ENCODE measurements at regions not wholly inside any gene's neighbourhood (a gene's known extent, or its start where the extent isn't known, plus 50 kb on each side); places are given as distances from the start of the nearest gene placed in this dataset.
A peak's percentile ranks its signal among the peaks of the same experiment; 100 is the strongest.
"Not testable (repeated sequence)": the region's sequence is repeated elsewhere in the genome, so short reads cannot be mapped to it uniquely, and the experiment has no call there.

DNA sequence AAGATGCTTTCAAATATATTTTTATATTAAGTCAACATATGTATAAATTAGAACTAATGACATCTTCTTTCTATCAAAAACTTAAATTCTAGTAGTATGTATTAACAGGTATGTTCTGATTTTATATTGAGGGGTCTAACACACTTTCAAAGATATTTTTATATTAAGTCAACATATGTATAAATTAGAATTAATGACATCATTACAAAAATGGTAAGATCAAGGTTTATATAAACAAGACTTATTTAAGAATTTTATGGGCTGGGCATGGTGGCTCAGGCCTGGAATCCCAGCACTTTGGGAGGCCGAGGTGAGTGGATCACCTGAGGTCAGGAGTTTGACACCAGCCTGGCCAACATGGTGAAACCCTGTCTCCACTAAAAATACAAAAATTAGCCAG, 194.6 kb upstream of the CXCR4 start:
- not testable (repeated sequence) for H3K36me3 ChIP-seq (ENCODE audit: control insufficient read depth in 3 of 3, insufficient read depth in 2 of 3, low read depth in 1 of 3, low read length in 3 of 3); H3K9me3 ChIP-seq (ENCODE audit: control insufficient read depth in 2 of 2, insufficient read depth in 1 of 2, low read depth in 1 of 2, low read length in 1 of 2); H3K4me3 ChIP-seq (ENCODE audit: low read depth in 1 of 3, low read length in 3 of 3); FAIRE-seq; H3K4me1 ChIP-seq (ENCODE audit: control insufficient read depth in 3 of 3, insufficient read depth in 2 of 3, low read depth in 1 of 3, low read length in 2 of 3); DNase-seq; H3K27me3 ChIP-seq (ENCODE audit: control insufficient read depth in 3 of 3, insufficient read depth in 3 of 3, low read length in 3 of 3); H3K27ac ChIP-seq (ENCODE audit: low read depth in 1 of 3, low read length in 2 of 3)
- WGBS, 3 donors: 76 to 94% (median 89%) methylated on average over 1 of the region's 1 CpG

DNA sequence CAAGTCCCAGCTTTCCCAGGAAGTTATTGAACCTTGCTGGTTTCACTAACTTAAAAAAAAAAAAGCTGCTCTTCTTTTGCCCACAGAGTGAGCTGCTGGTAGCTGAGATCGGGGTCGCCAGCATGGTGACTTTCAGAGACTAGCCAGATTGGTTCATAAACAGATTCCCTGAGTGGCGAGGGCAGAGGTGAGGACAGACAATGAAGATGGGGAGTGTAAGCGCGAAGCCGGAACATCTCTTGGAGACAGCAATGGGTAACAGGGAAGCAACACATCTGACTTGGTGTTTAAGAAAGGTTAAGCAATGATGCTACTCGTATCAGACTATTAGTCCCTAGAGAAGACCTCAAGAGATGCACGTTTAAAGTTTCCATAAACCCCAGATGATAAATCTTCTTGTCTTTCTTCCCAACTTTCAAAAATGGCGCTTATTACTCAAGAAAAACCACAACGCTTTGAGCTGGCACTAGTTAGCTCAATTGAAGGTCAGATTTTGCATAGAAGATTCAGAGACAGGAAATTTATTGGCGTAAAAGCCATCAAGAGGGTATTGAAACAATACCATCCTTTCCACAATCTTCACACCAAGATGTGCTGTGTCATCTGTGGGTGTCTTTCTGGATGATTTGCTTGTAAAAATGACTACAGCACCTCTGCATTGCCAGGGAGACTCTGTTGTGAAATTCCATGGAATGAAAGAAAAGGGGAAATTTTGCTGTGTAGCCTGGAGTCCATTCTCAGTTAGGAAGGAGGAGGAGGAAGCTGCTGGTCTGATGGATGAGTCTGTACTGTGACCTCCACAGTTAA, 193.1 kb upstream of the CXCR4 start:
- Histone ChIP-seq H3K36me3 (ENCODE audit: control insufficient read depth in 3 of 3, insufficient read depth in 2 of 3, low read depth in 1 of 3, low read length in 3 of 3) (no peaks in the 10 kb centered on the region), H3K4me1 (ENCODE audit: control insufficient read depth in 3 of 3, insufficient read depth in 2 of 3, low read depth in 1 of 3, low read length in 2 of 3) (no peaks in the 10 kb centered on the region), H3K27me3 (ENCODE audit: control insufficient read depth in 3 of 3, insufficient read depth in 3 of 3, low read length in 3 of 3) (no peaks in the 10 kb centered on the region), H3K4me3 (ENCODE audit: low read depth in 1 of 3, low read length in 3 of 3) (no peak overlapping the region), H3K27ac (ENCODE audit: low read depth in 1 of 3, low read length in 2 of 3) (no peak overlapping the region), H3K9me3 (ENCODE audit: control insufficient read depth in 2 of 2, insufficient read depth in 1 of 2, low read depth in 1 of 2, low read length in 1 of 2) (no peaks in the 10 kb centered on the region)
- DNase-seq: no peak
- no peak for FAIRE-seq
- WGBS, 3 donors: 79 to 87% (median 80%) methylated on average over 11 of the region's 11 CpGs

DNA sequence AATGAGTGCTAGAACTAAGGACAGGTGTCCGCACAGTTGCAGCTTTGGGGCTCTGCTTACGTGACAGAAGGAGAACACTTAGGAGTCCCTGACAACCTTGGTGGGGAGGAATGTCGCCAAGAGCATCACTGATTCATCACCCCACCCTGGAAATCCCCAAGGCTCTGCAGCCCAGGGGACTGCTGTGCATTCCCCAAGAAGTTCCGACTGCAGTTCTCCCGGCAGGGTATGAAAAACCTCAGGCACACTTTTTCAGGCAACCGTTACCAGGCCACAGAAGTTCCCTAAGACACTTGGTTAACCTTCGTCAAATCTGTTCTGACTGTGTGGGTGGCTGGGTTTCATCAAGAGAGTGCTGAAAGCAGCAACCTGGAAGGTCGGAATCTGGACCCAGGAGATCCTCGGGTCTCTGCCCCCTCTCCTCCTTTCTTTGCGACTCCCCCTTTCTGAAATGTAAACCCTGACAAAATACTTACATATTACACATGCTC, 192.1 kb upstream of the CXCR4 start:
- Histone ChIP-seq H3K27ac (ENCODE audit: low read depth in 1 of 3, low read length in 2 of 3) (no peak overlapping the region), H3K4me3 (ENCODE audit: low read depth in 1 of 3, low read length in 3 of 3) (no peak overlapping the region), H3K9me3 (ENCODE audit: control insufficient read depth in 2 of 2, insufficient read depth in 1 of 2, low read depth in 1 of 2, low read length in 1 of 2) (no peaks in the 10 kb centered on the region), H3K27me3 (ENCODE audit: control insufficient read depth in 3 of 3, insufficient read depth in 3 of 3, low read length in 3 of 3) (no peaks in the 10 kb centered on the region), H3K36me3 (ENCODE audit: control insufficient read depth in 3 of 3, insufficient read depth in 2 of 3, low read depth in 1 of 3, low read length in 3 of 3) (no peaks in the 10 kb centered on the region), H3K4me1 (ENCODE audit: control insufficient read depth in 3 of 3, insufficient read depth in 2 of 3, low read depth in 1 of 3, low read length in 2 of 3) (no peaks in the 10 kb centered on the region)
- WGBS, 3 donors: 72 to 85% (median 74%) methylated on average over 10 of the region's 10 CpGs
- FAIRE-seq (no peak), DNase-seq (no peak)

DNA sequence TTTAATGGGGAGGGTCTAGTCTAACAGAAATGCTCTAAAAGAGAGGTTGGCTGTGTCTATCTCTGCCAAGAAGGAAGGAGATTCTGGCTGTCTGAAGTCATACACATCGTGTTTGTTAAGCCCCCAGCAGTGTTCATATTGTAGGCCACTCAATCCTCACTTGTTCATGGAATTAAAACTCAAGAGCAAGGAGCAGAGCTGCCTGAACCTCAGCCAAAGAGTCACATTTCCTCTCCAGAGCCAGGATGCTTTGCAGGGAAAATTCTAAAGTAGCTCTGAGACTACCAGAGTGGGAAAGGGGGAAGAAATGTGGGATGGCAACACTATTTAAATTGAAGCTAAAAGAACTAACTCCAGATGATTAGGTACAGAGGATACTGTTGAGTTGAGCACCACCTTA, 190.7 kb upstream of the CXCR4 start:
- WGBS, 3 donors: 46 to 74% (median 72%) methylated on average over 1 of the region's 1 CpG
- Histone ChIP-seq H3K36me3 (ENCODE audit: control insufficient read depth in 3 of 3, insufficient read depth in 2 of 3, low read depth in 1 of 3, low read length in 3 of 3) (no peaks in the 10 kb centered on the region), H3K27ac (ENCODE audit: low read depth in 1 of 3, low read length in 2 of 3) (no peak overlapping the region), H3K4me1 (ENCODE audit: control insufficient read depth in 3 of 3, insufficient read depth in 2 of 3, low read depth in 1 of 3, low read length in 2 of 3) (no peaks in the 10 kb centered on the region), H3K4me3 (ENCODE audit: low read depth in 1 of 3, low read length in 3 of 3) (no peak overlapping the region), H3K27me3 (ENCODE audit: control insufficient read depth in 3 of 3, insufficient read depth in 3 of 3, low read length in 3 of 3) (no peaks in the 10 kb centered on the region), H3K9me3 (ENCODE audit: control insufficient read depth in 2 of 2, insufficient read depth in 1 of 2, low read depth in 1 of 2, low read length in 1 of 2) (no peaks in the 10 kb centered on the region)
- FAIRE-seq (no peak), DNase-seq (no peak)

DNA sequence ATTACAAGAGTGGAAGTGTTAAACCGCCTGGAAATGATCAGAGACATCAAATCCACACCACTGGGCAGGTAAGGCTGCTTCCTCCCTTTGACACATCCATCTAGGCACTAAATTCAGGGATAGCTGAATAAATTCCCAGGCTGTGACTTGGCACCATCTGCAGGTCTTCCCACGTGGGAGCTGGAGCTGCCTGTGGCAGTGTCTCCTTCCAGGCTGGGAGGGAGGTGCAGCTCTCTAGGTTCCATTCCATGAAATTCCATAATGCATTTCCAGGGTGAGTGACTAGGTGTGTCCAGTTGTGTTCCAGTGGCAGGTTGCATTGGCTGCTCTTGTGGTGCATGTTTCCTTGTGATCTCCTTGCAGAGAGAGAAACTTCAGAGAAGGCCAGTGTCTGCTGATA, 188.9 kb upstream of the CXCR4 start:
- H3K27me3 ChIP-seq (ENCODE audit: control insufficient read depth in 3 of 3, insufficient read depth in 3 of 3, low read length in 3 of 3): no peaks in the 10 kb centered on the region
- WGBS, 3 donors: 46 to 79% (median 74%) methylated on average over 2 of the region's 2 CpGs
- no peaks in the 10 kb centered on the region for H3K9me3 ChIP-seq (ENCODE audit: control insufficient read depth in 2 of 2, insufficient read depth in 1 of 2, low read depth in 1 of 2, low read length in 1 of 2)
- DNase-seq (no peak), FAIRE-seq (no peak)
- H3K36me3 ChIP-seq (ENCODE audit: control insufficient read depth in 3 of 3, insufficient read depth in 2 of 3, low read depth in 1 of 3, low read length in 3 of 3): no peaks in the 10 kb centered on the region
- no peaks in the 10 kb centered on the region for H3K4me1 ChIP-seq (ENCODE audit: control insufficient read depth in 3 of 3, insufficient read depth in 2 of 3, low read depth in 1 of 3, low read length in 2 of 3)
- H3K27ac ChIP-seq (ENCODE audit: low read depth in 1 of 3, low read length in 2 of 3): no peak overlapping the region
- H3K4me3 ChIP-seq (ENCODE audit: low read depth in 1 of 3, low read length in 3 of 3): no peak overlapping the region

DNA sequence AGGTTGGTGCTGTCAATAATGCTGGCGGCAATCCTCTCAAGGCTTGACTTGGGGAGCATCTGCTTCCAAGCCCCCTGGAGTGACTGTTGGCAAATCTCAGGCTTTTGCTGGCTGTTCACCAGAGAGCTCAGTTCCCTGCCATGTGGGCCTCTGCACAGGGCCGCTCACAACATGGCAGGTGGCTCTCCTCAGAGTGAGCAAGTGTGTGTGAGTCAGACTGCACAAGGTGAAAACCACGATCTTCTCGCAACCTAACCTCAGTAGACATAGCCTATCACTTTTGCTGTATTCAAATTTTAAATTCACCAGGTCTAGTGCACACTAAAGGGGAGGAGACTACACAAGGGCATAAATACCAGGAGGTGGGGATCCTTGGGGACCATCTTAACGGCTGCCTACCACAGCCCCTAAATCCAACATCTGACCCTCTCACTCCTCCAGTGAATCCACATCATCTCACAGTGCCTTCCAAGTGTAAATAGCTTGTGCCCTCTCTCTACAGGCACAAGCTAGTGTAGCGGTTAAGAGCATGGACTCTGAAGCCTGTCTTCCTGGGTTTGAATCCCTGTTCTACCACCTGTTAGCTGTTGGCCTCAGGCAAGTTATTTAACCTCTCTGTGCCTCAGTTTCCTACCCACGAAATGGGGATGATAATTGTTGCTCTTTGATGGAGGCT, 187.7 kb upstream of the CXCR4 start:
- H3K27me3 ChIP-seq (ENCODE audit: control insufficient read depth in 3 of 3, insufficient read depth in 3 of 3, low read length in 3 of 3): no peaks in the 10 kb centered on the region
- no peaks in the 10 kb centered on the region for H3K36me3 ChIP-seq (ENCODE audit: control insufficient read depth in 3 of 3, insufficient read depth in 2 of 3, low read depth in 1 of 3, low read length in 3 of 3)
- WGBS, 3 donors: 64 to 77% (median 70%) methylated on average over 7 of the region's 7 CpGs
- DNase-seq: peak in 1 of 2 donors; percentile 20
- no peak overlapping the region for H3K4me3 ChIP-seq (ENCODE audit: low read depth in 1 of 3, low read length in 3 of 3)
- H3K9me3 ChIP-seq (ENCODE audit: control insufficient read depth in 2 of 2, insufficient read depth in 1 of 2, low read depth in 1 of 2, low read length in 1 of 2): no peaks in the 10 kb centered on the region
- no peak overlapping the region for H3K27ac ChIP-seq (ENCODE audit: low read depth in 1 of 3, low read length in 2 of 3)
- H3K4me1 ChIP-seq (ENCODE audit: control insufficient read depth in 3 of 3, insufficient read depth in 2 of 3, low read depth in 1 of 3, low read length in 2 of 3): no peaks in the 10 kb centered on the region
- FAIRE-seq: no peak

DNA sequence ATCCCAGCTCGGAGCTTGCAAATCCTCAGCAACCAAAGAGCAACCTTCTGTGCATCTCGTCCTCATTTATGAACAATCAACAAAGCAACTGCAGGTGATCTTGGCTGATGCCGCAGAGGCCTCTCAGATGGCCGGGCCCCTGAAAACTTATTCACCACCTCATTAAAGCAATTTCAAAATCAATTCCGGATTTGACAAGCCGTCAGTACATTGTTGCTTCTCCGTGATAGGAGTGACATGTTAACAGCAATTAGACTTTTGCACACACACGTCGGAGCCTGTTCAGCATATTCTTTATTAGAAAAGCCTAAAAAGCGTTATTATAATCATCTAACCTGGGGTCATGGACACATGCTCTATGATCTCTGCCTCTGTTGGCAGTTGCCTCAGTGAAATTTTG, 183.1 kb upstream of the CXCR4 start:
- Histone ChIP-seq H3K27me3 (ENCODE audit: control insufficient read depth in 3 of 3, insufficient read depth in 3 of 3, low read length in 3 of 3) (no peaks in the 10 kb centered on the region), H3K4me1 (ENCODE audit: control insufficient read depth in 3 of 3, insufficient read depth in 2 of 3, low read depth in 1 of 3, low read length in 2 of 3) (no peaks in the 10 kb centered on the region), H3K27ac (ENCODE audit: low read depth in 1 of 3, low read length in 2 of 3) (no peak overlapping the region), H3K4me3 (ENCODE audit: low read depth in 1 of 3, low read length in 3 of 3) (no peak overlapping the region), H3K9me3 (ENCODE audit: control insufficient read depth in 2 of 2, insufficient read depth in 1 of 2, low read depth in 1 of 2, low read length in 1 of 2) (no peaks in the 10 kb centered on the region), H3K36me3 (ENCODE audit: control insufficient read depth in 3 of 3, insufficient read depth in 2 of 3, low read depth in 1 of 3, low read length in 3 of 3) (no peaks in the 10 kb centered on the region)
- WGBS, 3 donors: 64 to 84% (median 76%) methylated on average over 10 of the region's 10 CpGs
- DNase-seq: no peak
- FAIRE-seq: no peak

DNA sequence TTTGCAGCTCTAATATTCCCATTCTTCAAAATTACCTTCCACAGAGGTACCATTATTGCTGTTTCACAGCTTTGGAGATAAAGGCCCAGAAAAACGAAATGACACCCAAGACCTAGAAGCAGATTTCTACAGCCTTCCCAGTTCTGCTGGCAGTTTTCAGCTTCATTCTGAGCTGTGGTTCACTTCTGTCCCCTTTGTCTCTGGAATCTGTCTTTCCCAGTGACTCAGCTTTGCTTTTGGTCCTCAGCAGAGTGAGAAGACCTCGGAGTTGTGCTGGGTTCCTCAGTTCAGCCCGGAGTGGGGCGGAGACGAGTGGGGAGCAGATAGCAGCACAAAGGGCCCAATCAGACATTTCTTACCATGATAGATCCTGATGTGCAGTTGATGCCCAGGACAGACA, 180.7 kb upstream of the CXCR4 start:
- no peaks in the 10 kb centered on the region for H3K9me3 ChIP-seq (ENCODE audit: control insufficient read depth in 2 of 2, insufficient read depth in 1 of 2, low read depth in 1 of 2, low read length in 1 of 2)
- 75 to 85% (median 80%) methylated on average over 5 of the region's 5 CpGs for WGBS, 3 donors
- no peak overlapping the region for H3K4me3 ChIP-seq (ENCODE audit: low read depth in 1 of 3, low read length in 3 of 3)
- FAIRE-seq (no peak), DNase-seq (no peak)
- H3K4me1 ChIP-seq (ENCODE audit: control insufficient read depth in 3 of 3, insufficient read depth in 2 of 3, low read depth in 1 of 3, low read length in 2 of 3): no peaks in the 10 kb centered on the region
- no peaks in the 10 kb centered on the region for H3K27me3 ChIP-seq (ENCODE audit: control insufficient read depth in 3 of 3, insufficient read depth in 3 of 3, low read length in 3 of 3)
- no peak overlapping the region for H3K27ac ChIP-seq (ENCODE audit: low read depth in 1 of 3, low read length in 2 of 3)
- no peaks in the 10 kb centered on the region for H3K36me3 ChIP-seq (ENCODE audit: control insufficient read depth in 3 of 3, insufficient read depth in 2 of 3, low read depth in 1 of 3, low read length in 3 of 3)

Data from small intestine (tissue), 7 donors.